Endothelial cell (in vitro differentiated cells): ENCODE measurements at regions not wholly inside any gene's neighbourhood (a gene's known extent, or its start where the extent isn't known, plus 50 kb on each side); places are given as distances from the start of the nearest gene placed in this dataset.

Source experiments
- DNase-seq: peaks from one replicate; pipeline ENCODE4 v3.0.0; 2021; ENCODE audit warnings: low spot score
- H3K27ac Mint-ChIP-seq: one replicate; pipeline ENCODE4 v1.8.0; 2021; ENCODE audit warnings: mixed read lengths, inconsistent platforms; ENCODE audit not compliant: unreplicated experiment
- H3K27me3 Mint-ChIP-seq: one replicate; pipeline ENCODE4 v1.8.0; 2021; ENCODE audit warnings: mild to moderate bottlenecking, moderate library complexity, mixed read lengths, inconsistent platforms; ENCODE audit not compliant: unreplicated experiment
- H3K36me3 Mint-ChIP-seq: one replicate; pipeline ENCODE4 v1.8.0; 2021; ENCODE audit warnings: mild to moderate bottlenecking, low read depth, mixed read lengths, inconsistent platforms; ENCODE audit not compliant: unreplicated experiment
- H3K4me1 Mint-ChIP-seq: one replicate; pipeline ENCODE4 v1.8.0; 2021; ENCODE audit warnings: mild to moderate bottlenecking, mixed read lengths, inconsistent platforms; ENCODE audit not compliant: unreplicated experiment
- H3K4me3 Mint-ChIP-seq: one replicate; pipeline ENCODE4 v1.8.0; 2021; ENCODE audit warnings: mild to moderate bottlenecking, mixed read lengths, inconsistent platforms; ENCODE audit not compliant: unreplicated experiment
- H3K9me3 Mint-ChIP-seq: one replicate; pipeline ENCODE4 v1.8.0; 2021; ENCODE audit warnings: mixed read lengths, inconsistent platforms; ENCODE audit not compliant: unreplicated experiment
- CTCF ChIP-seq: fragments of 200-600 bp; sonication (generic); IDR thresholded peaks from one replicate; pipeline ENCODE4 v1.5.0; 2021; ENCODE audit warnings: antibody characterized with exemption; ENCODE audit not compliant: unreplicated experiment

- no peak overlapping the region for H3K27ac Mint-ChIP-seq
- no peaks in the 10 kb centered on the region for H3K9me3 Mint-ChIP-seq
- DNase-seq, result no peak
- H3K27me3 Mint-ChIP-seq, result no peaks in the 10 kb centered on the region
- H3K36me3 Mint-ChIP-seq, result no peaks in the 10 kb centered on the region
- no peak for TF ChIP-seq CTCF
- H3K4me1 Mint-ChIP-seq, result no peaks in the 10 kb centered on the region
- H3K4me3 Mint-ChIP-seq, result no peak overlapping the region
Observed at GRCh38 chr7:131034166-131034881, 293.4 kb upstream of the MKLN1 start.

- no peaks in the 10 kb centered on the region for H3K4me1 Mint-ChIP-seq
- H3K36me3 Mint-ChIP-seq, result no peaks in the 10 kb centered on the region
- H3K4me3 Mint-ChIP-seq, result no peak overlapping the region
- H3K9me3 Mint-ChIP-seq, result no peaks in the 10 kb centered on the region
- TF ChIP-seq CTCF, result no peak
- no peaks in the 10 kb centered on the region for H3K27me3 Mint-ChIP-seq
- no peak overlapping the region for H3K27ac Mint-ChIP-seq
- no peak for DNase-seq
Observed at GRCh38 chr7:131035088-131035770, 292.4 kb upstream of the MKLN1 start.

- Mint-ChIP-seq H3K27ac (no peak overlapping the region), H3K27me3 (no peaks in the 10 kb centered on the region), H3K9me3 (no peaks in the 10 kb centered on the region), H3K4me3 (no peak overlapping the region), H3K36me3 (no peaks in the 10 kb centered on the region), H3K4me1 (peaks cover 2% of the 10 kb centered on the region)
- TF ChIP-seq CTCF, result no peak
- DNase-seq, result no peak
Observed at GRCh38 chr7:131038153-131038552, 289.5 kb upstream of the MKLN1 start.

GRCh38 chr7:131039355-131039762 lies 288.3 kb upstream of the MKLN1 start:
- DNase-seq, result no peak
- no peak overlapping the region for H3K4me3 Mint-ChIP-seq
- H3K27me3 Mint-ChIP-seq, result no peaks in the 10 kb centered on the region
- H3K27ac Mint-ChIP-seq, result no peak overlapping the region
- H3K9me3 Mint-ChIP-seq, result no peaks in the 10 kb centered on the region
- H3K4me1 Mint-ChIP-seq, result peaks cover 2% of the 10 kb centered on the region
- H3K36me3 Mint-ChIP-seq, result no peaks in the 10 kb centered on the region
- TF ChIP-seq CTCF, result no peak

- Mint-ChIP-seq H3K36me3 (no peaks in the 10 kb centered on the region), H3K4me3 (no peak overlapping the region), H3K4me1 (peaks cover 2% of the 10 kb centered on the region), H3K27ac (no peak overlapping the region), H3K9me3 (no peaks in the 10 kb centered on the region), H3K27me3 (no peaks in the 10 kb centered on the region)
- DNase-seq, result no peak
- no peak for TF ChIP-seq CTCF
Observed at GRCh38 chr7:131039836-131040235, 287.8 kb upstream of the MKLN1 start.
